IMR-90 (cell line): ENCODE measurements at regions not wholly inside any gene's neighbourhood (a gene's known extent, or its start where the extent isn't known, plus 50 kb on each side); places are given as distances from the start of the nearest gene placed in this dataset.

Experiments
- ATAC-seq: fragments of 200-7000 bp; cut with Tn5 transposase; 2 replicates; pipeline ENCODE4 v1.9.1; 2020; ENCODE audit warnings: low read depth, mild to moderate bottlenecking, moderate library complexity
- BruUV-seq: library from RNA; stranded (reverse); fragments of 400-500 nt; replicated peaks from 2 replicates; lab custom pipeline; 2021; lab: Mats Ljungman, UMichigan
- CTCF ChIA-PET: fragments of 300-600 bp; formaldehyde crosslinking; extraction: SDS; loops from one replicate; lab custom pipeline; 2021; ENCODE audit warnings: antibody characterized with exemption; lab: Yijun Ruan, JAX
- POLR2A ChIA-PET: fragments of 300-600 bp; sonication (Branson Sonifier 250); formaldehyde crosslinking; loops from one replicate; lab custom pipeline; 2022; ENCODE audit warnings: antibody characterized with exemption; ENCODE audit not compliant: unreplicated experiment; lab: Charles Lee
- DNase-seq: peaks from one replicate; pipeline ENCODE4 v3.0.0; 2013
- H2AFZ ChIP-seq: replicated peaks from 2 replicates; pipeline ENCODE3; 2013; ENCODE audit warnings: low read length, mild to moderate bottlenecking; ENCODE audit not compliant: poor library complexity
- H2AK5ac ChIP-seq: 2 replicates; pipeline ENCODE4 v1.6.1; 2013; ENCODE audit warnings: low read depth, low read length, inconsistent platforms
- H2AK9ac ChIP-seq: replicated peaks from 2 replicates; pipeline ENCODE3; 2013; ENCODE audit warnings: mild to moderate bottlenecking, low read depth, low read length, moderate library complexity; ENCODE audit not compliant: poor library complexity
- H2BK120ac ChIP-seq: 2 replicates; pipeline ENCODE4 v1.6.1; 2013; ENCODE audit warnings: low read depth, low read length, inconsistent platforms
- H2BK15ac ChIP-seq: 3 replicates; pipeline ENCODE4 v1.6.1; 2013; ENCODE audit warnings: low read depth, low read length, inconsistent platforms
- H2BK20ac ChIP-seq: 2 replicates; pipeline ENCODE4 v1.6.1; 2013; ENCODE audit warnings: low read depth, mild to moderate bottlenecking, inconsistent platforms, low read length, moderate library complexity
- H2BK5ac ChIP-seq: 2 replicates; pipeline ENCODE4 v1.6.1; 2013; ENCODE audit warnings: mild to moderate bottlenecking, low read depth, low read length, inconsistent platforms; ENCODE audit not compliant: poor library complexity, severe bottlenecking
- H3K14ac ChIP-seq: replicated peaks from 2 replicates; pipeline ENCODE4 v1.6.1; 2013; ENCODE audit warnings: low read depth, low read length, inconsistent platforms
- H3K18ac ChIP-seq: 2 replicates; pipeline ENCODE4 v1.6.1; 2013; ENCODE audit warnings: low read depth, low read length, control low read depth
- H3K23ac ChIP-seq: 2 replicates; pipeline ENCODE4 v1.6.1; 2013; ENCODE audit warnings: low read depth, low read length, inconsistent platforms
- H3K27ac ChIP-seq: 2 replicates; pipeline ENCODE4 v1.5.1; 2013; ENCODE audit warnings: mild to moderate bottlenecking, control low read depth, low read length; ENCODE audit not compliant: insufficient read depth
- H3K27me3 ChIP-seq: 2 replicates; pipeline ENCODE4 v1.6.1; 2013; ENCODE audit warnings: low read length; ENCODE audit not compliant: control insufficient read depth, insufficient read depth
- H3K36me3 ChIP-seq: 2 replicates; pipeline ENCODE4 v1.6.1; 2013; ENCODE audit warnings: low read length, mixed read lengths; ENCODE audit not compliant: control insufficient read depth, insufficient read depth
- H3K4ac ChIP-seq: 2 replicates; pipeline ENCODE4 v1.6.1; 2013; ENCODE audit warnings: low read depth, low read length, inconsistent platforms
- H3K4me1 ChIP-seq: 2 replicates; pipeline ENCODE4 v1.6.1; 2013; ENCODE audit warnings: low read length, mixed read lengths; ENCODE audit not compliant: control insufficient read depth, insufficient read depth
- H3K4me2 ChIP-seq: 2 replicates; pipeline ENCODE4 v1.6.1; 2013; ENCODE audit warnings: low read depth, mild to moderate bottlenecking, control low read depth, low read length, moderate library complexity
- H3K4me3 ChIP-seq: 2 replicates; pipeline ENCODE4 v1.5.1; 2013; ENCODE audit warnings: low read depth, mild to moderate bottlenecking, control low read depth, low read length, moderate library complexity; ENCODE audit not compliant: insufficient read depth
- H3K56ac ChIP-seq: 2 replicates; pipeline ENCODE4 v1.6.1; 2013; ENCODE audit warnings: low read length, inconsistent platforms; ENCODE audit not compliant: insufficient read depth; ENCODE audit errors: extremely low read depth
- H3K79me1 ChIP-seq, 2 experiments: 2 replicates each; pipeline ENCODE4 v1.6.1; 2013; ENCODE audit warnings: low read length in 2 of 2, inconsistent platforms in 1 of 2, low read depth in 1 of 2
- H3K9ac ChIP-seq: 2 replicates; pipeline ENCODE4 v1.6.1; 2013; ENCODE audit warnings: low read depth, low read length, control low read depth
- H3K9me1 ChIP-seq: 2 replicates; pipeline ENCODE4 v1.6.1; 2013; ENCODE audit warnings: low read length, inconsistent platforms; ENCODE audit not compliant: insufficient read depth
- H3K9me3 ChIP-seq: 2 replicates; pipeline ENCODE4 v1.6.1; 2013; ENCODE audit warnings: low read length; ENCODE audit not compliant: control insufficient read depth, insufficient read depth
- H4K20me1 ChIP-seq: 2 replicates; pipeline ENCODE4 v1.6.1; 2013; ENCODE audit warnings: low read length, inconsistent platforms; ENCODE audit not compliant: insufficient read depth
- H4K5ac ChIP-seq: 2 replicates; pipeline ENCODE4 v1.6.1; 2013; ENCODE audit warnings: mild to moderate bottlenecking, low read depth, low read length, control low read depth
- H4K8ac ChIP-seq, 2 experiments: 2 replicates each; pipeline ENCODE4 v1.6.1; 2013; ENCODE audit warnings: low read depth in 2 of 2, low read length in 2 of 2, control low read depth in 1 of 2, inconsistent platforms in 1 of 2
- H4K91ac ChIP-seq: 2 replicates; pipeline ENCODE4 v1.6.1; 2013; ENCODE audit warnings: low read depth, low read length, inconsistent platforms; ENCODE audit not compliant: insufficient read depth
- BHLHE40 ChIP-seq: fragments of 150-350 bp; IDR thresholded peaks from 2 replicates; pipeline ENCODE4 v1.6.1; 2016; ENCODE audit warnings: mild to moderate bottlenecking, low read depth, low read length
- CEBPB ChIP-seq: IDR thresholded peaks from 2 replicates; pipeline ENCODE4 v1.6.1; 2012; ENCODE audit warnings: low read depth, low read length, improper control_type of control experiment
- CHD1 ChIP-seq: IDR thresholded peaks from 2 replicates; pipeline ENCODE4 v1.6.1; 2012; ENCODE audit warnings: low read depth, low read length, improper control_type of control experiment
- CTCF ChIP-seq: conservative IDR thresholded peaks from 2 replicates; pipeline ENCODE4 v1.5.1; 2012; ENCODE audit warnings: mild to moderate bottlenecking, low read depth, low read length, improper control_type of control experiment
- ELK1 ChIP-seq: fragments of 150-350 bp; IDR thresholded peaks from 2 replicates; pipeline ENCODE4 v1.6.1; 2016; ENCODE audit warnings: low read depth, mild to moderate bottlenecking, low read length, moderate library complexity, borderline replicate concordance
- FOS ChIP-seq: fragments of 150-350 bp; IDR thresholded peaks from 2 replicates; pipeline ENCODE4 v1.6.1; 2016; ENCODE audit warnings: low read depth, low read length
- MAFK ChIP-seq: IDR thresholded peaks from 2 replicates; pipeline ENCODE4 v1.6.1; 2012; ENCODE audit warnings: low read depth, low read length, improper control_type of control experiment
- MAZ ChIP-seq: IDR thresholded peaks from 2 replicates; pipeline ENCODE4 v1.6.1; 2012; ENCODE audit warnings: low read depth, mild to moderate bottlenecking, low read length, improper control_type of control experiment, moderate library complexity, borderline replicate concordance
- MXI1 ChIP-seq: IDR thresholded peaks from 2 replicates; pipeline ENCODE4 v1.6.1; 2012; ENCODE audit warnings: low read depth, mild to moderate bottlenecking, low read length, moderate library complexity, borderline replicate concordance
- NFE2L2 ChIP-seq: fragments of 150-350 bp; IDR thresholded peaks from 2 replicates; pipeline ENCODE4 v1.6.1; 2016; ENCODE audit warnings: low read depth, mild to moderate bottlenecking, low read length
- POLR2A ChIP-seq: IDR thresholded peaks from 2 replicates; pipeline ENCODE4 v1.6.1; 2012; ENCODE audit warnings: mild to moderate bottlenecking, low read depth, low read length
- RAD21 ChIP-seq: IDR thresholded peaks from 2 replicates; pipeline ENCODE4 v1.6.1; 2012; ENCODE audit warnings: low read length, improper control_type of control experiment
- RCOR1 ChIP-seq: IDR thresholded peaks from 2 replicates; pipeline ENCODE4 v1.6.1; 2012; ENCODE audit warnings: mild to moderate bottlenecking, low read length, improper control_type of control experiment; ENCODE audit not compliant: insufficient replicate concordance
- RFX5 ChIP-seq: IDR thresholded peaks from 2 replicates; pipeline ENCODE4 v1.8.0; 2012; ENCODE audit warnings: low read depth, mild to moderate bottlenecking, low read length, moderate library complexity
- SMC3 ChIP-seq: fragments of 150-350 bp; IDR thresholded peaks from 2 replicates; pipeline ENCODE4 v1.6.1; 2016; ENCODE audit warnings: low read depth, mild to moderate bottlenecking, antibody characterized with exemption, low read length, moderate library complexity
- USF2 ChIP-seq: fragments of 150-350 bp; IDR thresholded peaks from 2 replicates; pipeline ENCODE4 v1.6.1; 2017; ENCODE audit warnings: mild to moderate bottlenecking, antibody characterized with exemption, low read length, low read depth
- WGBS, 2 experiments: methylation state at CpG; one replicate each; pipeline versions ENCODE4 v1.1.5 to v1.1.7; 2013; ENCODE audit warnings: missing lambda C conversion rate in 2 of 2; ENCODE audit not compliant: insufficient read length in 1 of 2; ENCODE audit errors: extremely low coverage in 2 of 2; 5-methylcytosine and 5-hydroxymethylcytosine counted together
- dilution Hi-C: fragments of 300-500 bp; cut with HindIII; formaldehyde crosslinking; loops from one replicate; pipeline ENCODE4 v1.14.3; 2018; ENCODE audit warnings: low sequenced_read_pairs; ENCODE audit not compliant: unreplicated experiment
- in situ Hi-C: fragments of 300-500 bp; cut with MboI; formaldehyde crosslinking; loops from 3 replicates; pipeline ENCODE4 v1.14.3; 2019; ENCODE audit warnings: low sequenced_read_pairs, inconsistent platforms, mixed read lengths
- intact Hi-C: fragments of 100-400 bp; cut with micrococcal nuclease; formaldehyde crosslinking; loops from 2 replicates; pipeline ENCODE4 v1.10.0; 2022

DNA sequence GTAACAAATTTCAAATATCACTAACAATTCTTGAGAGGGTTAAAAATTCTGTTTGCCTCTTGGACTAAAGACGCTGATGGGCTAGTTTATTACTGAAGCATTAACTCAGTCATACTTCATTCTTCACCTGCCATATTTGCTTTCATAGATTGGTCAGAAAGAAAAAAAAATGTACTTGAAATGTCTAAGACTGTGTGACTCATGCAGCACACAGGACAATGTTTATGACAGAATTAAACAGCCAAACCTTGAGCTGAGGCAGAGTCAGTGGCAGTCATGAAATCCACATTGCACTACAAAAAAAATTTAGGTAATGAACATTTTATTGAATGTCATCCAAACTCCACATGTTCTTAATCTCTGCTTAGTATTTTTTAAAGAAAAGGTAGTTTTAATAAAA is 135.6 kb downstream of the PRR20E start:
- H4K91ac ChIP-seq = no peak overlapping the region
- H2AK5ac ChIP-seq = no peak overlapping the region
- H3K14ac ChIP-seq = no peak overlapping the region
- H3K27me3 ChIP-seq = no peaks in the 10 kb centered on the region
- dilution Hi-C loops (no loop called here), in situ Hi-C loops (no loop called here), intact Hi-C loops (no loop called here)
- no peak for ATAC-seq
- H3K4me2 ChIP-seq = no peak overlapping the region
- H4K20me1 ChIP-seq = no peaks in the 10 kb centered on the region
- TF ChIP-seq CTCF (no peak), ELK1 (no peak), NFE2L2 (no peak), SMC3 (no peak), CHD1 (no peak), MXI1 (no peak), USF2 (no peak), RFX5 (no peak), RCOR1 (no peak), BHLHE40 (no peak), MAFK (no peak), MAZ (no peak), POLR2A (no peak), RAD21 (no peak), CEBPB (no peak), FOS (no peak)
- H3K56ac ChIP-seq = no peak overlapping the region
- no peak overlapping the region for H3K4me3 ChIP-seq
- no peak overlapping the region for H4K8ac ChIP-seq
- no peaks in the 10 kb centered on the region for H3K9me1 ChIP-seq
- H3K79me1 ChIP-seq = no peaks in the 10 kb centered on the region
- H3K9me3 ChIP-seq = peaks cover 3% of the 10 kb centered on the region
- H3K4ac ChIP-seq = no peak overlapping the region
- no peak for DNase-seq
- H3K9ac ChIP-seq = no peak overlapping the region
- H2BK5ac ChIP-seq = no peak overlapping the region
- POLR2A ChIA-PET = no interaction called here
- no peak overlapping the region for H2BK120ac ChIP-seq
- H3K27ac ChIP-seq = no peak overlapping the region
- H2AFZ ChIP-seq = no peak overlapping the region
- H3K36me3 ChIP-seq = no peaks in the 10 kb centered on the region
- no peak overlapping the region for H2AK9ac ChIP-seq
- BruUV-seq = no TSS peak
- CTCF ChIA-PET = no interaction called here
- H3K23ac ChIP-seq = no peak overlapping the region
- no peaks in the 10 kb centered on the region for H3K4me1 ChIP-seq
- no peak overlapping the region for H4K5ac ChIP-seq
- no peak overlapping the region for H2BK15ac ChIP-seq
- no CpG with 5 or more reads among the region's 1 CpG for WGBS, 2 experiments
- H3K18ac ChIP-seq = no peak overlapping the region
- H2BK20ac ChIP-seq = no peak overlapping the region
